ENCODE measurements at regions not wholly inside any gene's neighbourhood (a gene's known extent, or its start where the extent isn't known, plus 50 kb on each side); places are given as distances from the start of the nearest gene placed in this dataset.

DNA sequence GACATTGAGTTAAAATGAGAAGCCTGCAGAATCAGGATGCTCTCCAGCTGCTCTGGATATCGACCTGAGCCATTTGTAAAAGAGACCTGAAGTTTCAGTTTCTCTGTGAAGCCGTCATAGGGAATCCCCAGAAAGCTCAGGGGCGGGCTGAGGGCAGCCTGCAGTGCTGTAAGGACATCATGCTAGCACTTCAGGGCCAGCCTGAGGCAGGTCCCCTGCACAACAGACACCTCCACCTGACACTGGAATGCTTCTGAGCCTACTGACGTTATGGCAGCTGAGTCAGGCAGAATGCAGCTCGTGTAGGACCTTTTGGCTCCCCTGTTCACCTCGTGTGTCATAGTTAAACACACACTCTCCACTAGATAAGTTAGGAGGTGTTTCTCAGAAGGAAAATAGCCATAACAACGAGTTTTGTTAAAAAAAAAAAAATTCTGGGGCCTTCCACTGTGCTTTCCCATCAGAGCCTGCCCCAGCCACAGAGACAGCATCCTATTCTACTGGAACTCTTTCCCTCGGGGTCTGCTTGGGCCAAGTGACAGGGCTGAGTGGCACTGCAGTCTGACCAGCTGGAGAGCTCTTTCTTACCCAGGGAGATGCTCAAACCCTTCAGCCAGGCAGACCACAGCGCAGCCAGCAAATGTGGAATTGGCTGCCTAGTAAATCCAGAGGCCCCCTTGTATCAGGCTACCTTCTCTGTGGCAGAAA is 354.9 kb downstream of the DIRAS2 start:
- DNase-seq: peak in 1 of 10 donors; percentile 70

DNA sequence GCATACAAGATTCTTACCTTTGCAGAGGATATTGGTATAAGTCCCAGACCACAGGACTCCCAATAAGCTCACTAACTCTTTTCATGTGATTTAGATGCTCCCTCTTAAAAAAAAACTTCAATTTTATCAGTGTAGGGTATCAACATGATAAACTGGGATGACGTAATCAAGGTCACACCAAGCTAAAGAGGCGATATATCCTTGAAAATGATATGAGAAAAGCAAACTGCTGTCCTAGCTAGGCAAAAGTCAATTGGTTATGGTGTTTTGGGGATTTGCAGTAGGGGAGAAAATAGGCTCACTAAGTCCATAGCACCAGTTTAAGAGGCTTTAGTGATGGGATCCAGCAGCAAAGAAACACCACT is 354.4 kb downstream of the DIRAS2 start:
- no peak for DNase-seq
- intact Hi-C loops (cut with DNase I): no loop called here

More for the DNA sequence above, 354.9 kb downstream of the DIRAS2 start:
- intact Hi-C loops (cut with DNase I): no loop called here

DNA sequence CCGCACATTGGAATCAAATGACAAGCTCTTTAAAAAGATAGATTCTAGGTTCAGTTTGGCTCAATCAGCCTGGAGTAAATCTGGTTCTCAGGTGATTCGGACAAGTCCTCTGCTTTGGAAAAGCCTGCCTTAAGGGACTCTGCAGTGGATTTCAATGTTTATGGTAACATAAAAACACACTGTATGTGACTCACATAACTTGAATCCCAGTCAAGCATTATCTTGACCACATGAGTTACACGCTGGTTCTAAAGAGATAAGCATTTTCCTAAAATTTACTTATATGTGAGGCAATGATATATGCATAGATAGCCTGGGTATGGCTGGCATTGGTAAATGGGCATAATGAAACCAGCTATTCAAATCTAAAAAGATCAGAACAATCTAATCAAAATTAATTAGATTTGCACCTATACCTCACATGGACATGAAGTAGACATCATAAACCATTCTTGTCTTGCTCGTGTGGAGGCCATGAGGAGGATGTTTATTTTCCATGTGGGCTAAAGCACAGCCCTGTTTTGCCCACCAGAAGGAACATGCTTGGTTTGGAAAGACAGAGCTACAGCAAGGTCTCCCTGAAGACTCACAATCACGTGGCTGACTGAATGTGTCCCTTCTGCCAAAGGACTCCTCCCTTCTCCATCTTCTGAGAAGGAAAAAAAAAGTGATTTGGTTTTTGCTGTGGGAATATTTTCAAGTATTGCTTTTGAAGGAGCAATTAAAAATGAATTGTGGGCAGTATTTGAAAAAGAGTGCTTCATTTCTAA is 351.7 kb downstream of the DIRAS2 start:
- no peak for DNase-seq
- intact Hi-C loops (cut with DNase I): no loop called here

GRCh38 chr9:90296539-90296938 is 346.1 kb downstream of the DIRAS2 start:
- intact Hi-C loops (cut with DNase I): no loop called here
- DNase-seq: no peak

DNA sequence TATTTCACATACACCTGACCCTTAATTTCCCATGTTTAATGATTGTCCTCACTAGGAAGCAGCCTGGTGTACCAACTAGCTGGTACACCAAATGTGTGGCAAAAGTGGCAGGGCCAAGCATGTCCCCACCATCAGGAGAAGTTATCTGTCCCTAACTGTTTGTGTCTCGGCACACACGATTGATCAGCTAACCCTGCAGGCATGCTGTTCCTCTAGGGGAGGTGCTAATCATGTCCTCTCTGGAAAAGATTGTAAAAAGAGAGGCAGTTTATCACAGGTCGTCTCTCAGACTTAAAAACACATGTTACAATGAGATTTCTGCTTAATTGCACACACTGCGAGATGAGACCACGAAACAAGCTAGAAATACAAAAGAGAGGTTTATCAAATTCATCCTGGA is 342.7 kb downstream of the DIRAS2 start:
- intact Hi-C loops (cut with DNase I): no loop called here
- DNase-seq: no peak

GRCh38 chr9:90300611-90301276 is 341.9 kb downstream of the DIRAS2 start:
- no peak for DNase-seq
- intact Hi-C loops (cut with DNase I): no loop called here

- peak in 4 of 10 donors; percentile 14 to 88 (median 48) for DNase-seq
- intact Hi-C loops (cut with DNase I): no loop called here
These were observed 341.4 kb downstream of the DIRAS2 start for GRCh38 chr9:90301277-90301653.

DNA sequence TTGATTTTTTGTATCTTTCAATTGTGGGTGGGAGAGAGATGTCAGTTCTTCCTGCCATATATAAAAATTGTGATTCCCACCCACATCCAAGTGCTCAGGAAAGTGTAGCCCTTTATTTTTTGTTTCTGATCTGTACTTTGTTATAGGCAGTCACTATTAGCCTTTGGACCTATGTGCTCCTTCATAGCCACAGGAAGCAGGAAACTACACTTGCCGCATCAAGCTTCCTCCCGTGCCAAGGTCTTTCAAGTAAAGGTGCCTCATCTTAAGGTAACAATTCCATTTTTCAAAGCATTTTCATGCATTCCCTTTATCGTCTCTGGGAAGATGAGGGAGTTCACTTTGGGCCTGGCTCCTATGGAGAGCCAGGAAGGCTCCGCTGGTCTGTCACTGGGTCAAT is 339.0 kb downstream of the DIRAS2 start:
- intact Hi-C loops (cut with DNase I): no loop called here
- DNase-seq: no peak

DNA sequence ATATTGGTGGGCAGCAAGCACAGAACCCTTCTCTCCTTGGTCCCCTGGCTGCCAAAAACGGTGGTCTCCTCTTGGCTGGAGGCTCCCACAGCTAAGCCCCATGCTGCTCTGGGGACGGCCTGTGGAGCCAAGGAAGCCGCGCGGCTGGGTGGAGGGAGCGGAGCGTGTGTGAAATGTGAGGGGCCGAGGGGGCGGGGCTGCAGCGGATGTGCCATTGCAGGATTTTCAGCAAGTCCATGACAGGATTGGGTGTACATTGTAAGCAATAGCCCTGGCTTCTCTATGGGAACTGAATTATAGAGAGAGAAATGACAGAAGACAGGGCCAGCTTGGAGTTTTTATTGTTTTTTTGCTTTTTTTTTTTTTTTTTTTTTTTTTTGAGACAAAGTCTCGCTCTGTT is 336.5 kb downstream of the DIRAS2 start:
- intact Hi-C loops (cut with DNase I): no loop called here

DNA sequence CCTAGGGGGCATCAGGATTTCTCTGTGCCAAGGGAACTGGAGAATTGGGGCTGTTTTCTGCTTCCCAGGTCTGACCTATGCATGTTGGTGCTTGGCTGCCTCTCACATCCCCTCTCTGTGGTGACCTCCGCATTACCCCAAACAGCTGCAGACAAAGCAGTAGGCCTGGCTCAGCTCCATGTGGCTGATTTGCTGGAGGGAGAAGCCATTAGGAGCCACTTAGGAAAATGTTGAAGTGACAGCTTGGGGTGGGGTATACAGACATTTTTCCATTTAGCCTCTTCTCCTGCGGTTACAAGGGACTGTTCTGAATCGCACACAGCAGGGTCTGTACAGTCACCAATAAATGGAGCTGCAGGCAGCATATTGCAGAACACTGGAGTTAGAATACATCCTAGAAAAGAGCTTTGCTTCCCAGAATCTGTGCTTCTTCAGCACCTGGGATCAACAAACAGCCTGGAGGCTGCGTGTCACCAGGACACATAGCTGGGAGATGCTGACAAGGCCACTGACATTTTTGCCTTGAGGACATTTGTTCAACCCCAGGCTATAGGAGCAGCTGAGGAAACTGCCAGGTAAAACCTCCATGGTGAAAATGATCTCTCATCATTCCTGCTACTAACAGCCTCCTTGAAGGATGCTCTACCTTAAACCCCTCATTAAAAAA is 335.3 kb downstream of the DIRAS2 start:
- intact Hi-C loops (cut with DNase I): no loop called here

More for the DNA sequence above, 336.5 kb downstream of the DIRAS2 start:
- DNase-seq: no peak

GRCh38 chr9:90307891-90308290 is 334.7 kb downstream of the DIRAS2 start:
- intact Hi-C loops (cut with DNase I): no loop called here

More for the DNA sequence above, 335.3 kb downstream of the DIRAS2 start:
- no peak for DNase-seq

DNA sequence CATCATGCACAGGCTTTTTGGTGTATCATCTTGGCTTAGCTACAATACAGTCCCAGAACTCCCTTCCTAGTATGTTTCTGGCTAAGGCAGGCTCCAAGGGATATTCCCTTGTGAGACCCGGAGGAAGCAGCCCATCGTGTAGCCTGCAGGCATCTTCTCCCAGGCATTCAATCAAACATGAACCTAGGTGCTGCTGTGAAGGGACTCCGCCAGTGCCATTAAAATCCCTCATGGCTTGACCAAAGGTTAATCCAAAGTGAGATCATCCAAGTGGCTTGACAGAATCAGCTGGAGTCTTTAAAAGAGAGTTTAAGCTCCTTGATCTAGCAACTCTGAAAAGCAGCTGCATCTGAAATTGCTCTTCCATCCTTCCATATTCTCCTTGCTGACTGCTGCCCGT is 333.9 kb downstream of the DIRAS2 start:
- no peak for DNase-seq
- intact Hi-C loops (cut with DNase I): no loop called here

More at GRCh38 chr9:90307891-90308290, 334.7 kb downstream of the DIRAS2 start:
- no peak for DNase-seq

- intact Hi-C loops (cut with DNase I): no loop called here
- no peak for DNase-seq
These were observed 332.7 kb downstream of the DIRAS2 start for GRCh38 chr9:90309809-90310520.

GRCh38 chr9:90310521-90310876 is 332.1 kb downstream of the DIRAS2 start:
- intact Hi-C loops (cut with DNase I): no loop called here
- no peak for DNase-seq

DNA sequence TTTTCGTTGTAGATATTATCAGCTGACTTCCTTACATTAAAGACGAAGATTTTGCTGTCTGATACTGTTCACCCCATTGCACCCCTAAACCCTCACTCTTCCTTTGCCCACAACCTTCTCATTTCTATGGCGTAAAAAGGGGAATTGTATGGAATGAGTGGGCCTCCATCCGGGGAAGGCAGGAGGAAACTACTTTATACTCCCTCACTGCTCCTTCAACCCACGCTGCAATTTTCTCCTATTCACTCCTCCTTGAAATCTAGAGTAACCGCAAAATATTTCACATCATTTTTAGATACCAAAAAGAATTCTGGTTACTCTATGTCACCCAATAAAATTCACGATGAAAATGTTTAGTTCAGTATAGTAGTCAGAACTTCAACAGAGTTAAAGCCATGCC is 330.8 kb downstream of the DIRAS2 start:
- no peak for DNase-seq
- intact Hi-C loops (cut with DNase I): no loop called here

DNA sequence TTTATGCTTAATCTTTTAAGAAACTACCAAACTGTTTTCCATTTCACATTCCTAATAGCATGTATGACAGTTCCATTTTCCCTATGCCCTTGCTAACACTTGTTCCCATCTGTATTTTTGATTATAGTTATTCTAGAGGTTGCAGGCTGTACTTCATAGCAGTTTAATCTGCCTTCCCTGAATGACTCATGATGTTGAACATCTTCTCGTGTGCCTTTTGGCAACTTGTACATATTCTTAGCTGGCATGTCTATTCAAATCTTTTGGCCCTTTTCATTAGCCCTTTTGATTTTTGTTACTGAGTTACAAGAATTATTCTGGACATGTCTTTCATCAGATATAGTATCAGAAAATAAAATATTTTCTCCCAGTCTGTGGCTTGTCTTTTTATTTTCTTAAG is 320.3 kb downstream of the DIRAS2 start:
- intact Hi-C loops (cut with DNase I): no loop called here
- no peak for DNase-seq

GRCh38 chr9:90325913-90326653 is 316.5 kb downstream of the DIRAS2 start:
- intact Hi-C loops (cut with DNase I): no loop called here
- no peak for DNase-seq

- DNase-seq: no peak
- intact Hi-C loops (cut with DNase I): no loop called here
These were observed 312.4 kb downstream of the DIRAS2 start for GRCh38 chr9:90330231-90330630.

- no peak for DNase-seq
- intact Hi-C loops (cut with DNase I): no loop called here
These were observed 310.6 kb downstream of the DIRAS2 start for GRCh38 chr9:90331826-90332575.
